H1 (cell line): ENCODE measurements at regions not wholly inside any gene's neighbourhood (a gene's known extent, or its start where the extent isn't known, plus 50 kb on each side); places are given as distances from the start of the nearest gene placed in this dataset.

Experiments used
- CTCF ChIA-PET: fragments of 300-600 bp; sonication (Branson Sonifier 250); formaldehyde crosslinking; loops from one replicate; lab custom pipeline; 2021; ENCODE audit not compliant: partially characterized antibody; lab: Charles Lee
- POLR2A ChIA-PET: fragments of 300-600 bp; sonication (Branson Sonifier 250); formaldehyde crosslinking; loops from one replicate; lab custom pipeline; 2021; ENCODE audit warnings: inconsistent platforms; ENCODE audit not compliant: partially characterized antibody; lab: Charles Lee
- DNase-seq, 2 experiments: peaks; one replicate each; pipeline versions ENCODE4 v3.0.0 to v3.0.0-alpha.2; 2010 to 2022; ENCODE audit warnings: low spot score in 2 of 2, low read depth in 1 of 2, mixed read lengths in 1 of 2
- FAIRE-seq: peaks from 2 replicates; lab custom pipeline; 2011; peaks lifted over from hg19 to GRCh38; lab: Jason Lieb, UNC
- H2AFZ ChIP-seq: 2 replicates; pipeline ENCODE4 v1.8.1; 2012; ENCODE audit warnings: low read length, inconsistent platforms
- H2AK5ac ChIP-seq: 2 replicates; pipeline ENCODE4 v1.6.1; 2013; ENCODE audit warnings: low read depth, low read length
- H2BK120ac ChIP-seq: replicated peaks from 2 replicates; pipeline ENCODE3; 2013; ENCODE audit warnings: low read depth, low read length, inconsistent platforms
- H2BK12ac ChIP-seq: 2 replicates; pipeline ENCODE4 v1.6.1; 2013; ENCODE audit warnings: low read depth, low read length
- H2BK15ac ChIP-seq: 2 replicates; pipeline ENCODE4 v1.6.1; 2013; ENCODE audit warnings: low read length
- H2BK20ac ChIP-seq: 2 replicates; pipeline ENCODE4 v1.6.1; 2013; ENCODE audit warnings: low read length
- H2BK5ac ChIP-seq: 2 replicates; pipeline ENCODE4 v1.6.1; 2013; ENCODE audit warnings: low read depth, low read length
- H3K14ac ChIP-seq: 2 replicates; pipeline ENCODE4 v1.6.1; 2013; ENCODE audit warnings: inconsistent platforms; ENCODE audit not compliant: insufficient read length
- H3K18ac ChIP-seq: 2 replicates; pipeline ENCODE4 v1.6.1; 2013; ENCODE audit warnings: low read length; ENCODE audit errors: extremely low read depth
- H3K23ac ChIP-seq: 2 replicates; pipeline ENCODE4 v1.6.1; 2013; ENCODE audit warnings: inconsistent platforms; ENCODE audit not compliant: insufficient read length
- H3K23me2 ChIP-seq: 2 replicates; pipeline ENCODE4 v1.6.1; 2013; ENCODE audit warnings: low read depth, low read length
- H3K27ac ChIP-seq: 2 replicates; pipeline ENCODE4 v1.6.1; 2011; ENCODE audit warnings: low read depth, low read length, inconsistent platforms
- H3K27me3 ChIP-seq, 4 experiments: replicated peaks in 1 of 4; 1 replicate in 1 of 4; 2 replicates in 3 of 4; pipeline versions ENCODE4 v1.6.1 to v1.8.1; 2011 to 2013; ENCODE audit warnings: low read length in 3 of 4, mild to moderate bottlenecking in 3 of 4, inconsistent platforms in 2 of 4, mixed read lengths in 2 of 4, moderate library complexity in 1 of 4; ENCODE audit not compliant: control insufficient read depth in 3 of 4, insufficient read depth in 3 of 4; ENCODE audit errors: extremely low read depth in 1 of 4
- H3K36me3 ChIP-seq, 4 experiments: 2 replicates each; pipeline versions ENCODE4 v1.6.1 to v1.8.1; 2011 to 2013; ENCODE audit warnings: mild to moderate bottlenecking in 4 of 4, low read length in 3 of 4, moderate library complexity in 2 of 4, control low read depth in 1 of 4, inconsistent platforms in 1 of 4; ENCODE audit not compliant: insufficient read depth in 4 of 4, control insufficient read depth in 2 of 4
- H3K4ac ChIP-seq: replicated peaks from 2 replicates; pipeline ENCODE3; 2013; ENCODE audit warnings: low read length, low read depth, mixed read lengths, inconsistent platforms; ENCODE audit not compliant: insufficient read length
- H3K4me1 ChIP-seq, 4 experiments: replicated peaks in 1 of 4; 1 replicate in 1 of 4; 2 replicates in 3 of 4; pipeline versions ENCODE4 v1.6.1 to v1.8.1; 2011 to 2013; ENCODE audit warnings: low read length in 3 of 4, inconsistent platforms in 2 of 4, mixed read lengths in 1 of 4; ENCODE audit not compliant: insufficient read depth in 4 of 4, control insufficient read depth in 3 of 4
- H3K4me2 ChIP-seq, 2 experiments: 2 replicates each; pipeline versions ENCODE4 v1.6.1 to v1.8.1; 2011 to 2013; ENCODE audit warnings: low read depth in 2 of 2, low read length in 2 of 2, control low read depth in 1 of 2, inconsistent platforms in 1 of 2, mild to moderate bottlenecking in 1 of 2; ENCODE audit not compliant: insufficient read depth in 1 of 2
- H3K4me3 ChIP-seq, 4 experiments: fragments of 200-600, 300-600 bp in 1 of 4; sonication (generic), shearing (Covaris generic), sonication (Bioruptor Twin) in 1 of 4; 2 replicates each; pipeline versions ENCODE4 v1.5.1 to v1.8.1; 2011 to 2016; ENCODE audit warnings: low read length in 4 of 4, low read depth in 3 of 4, control low read depth in 2 of 4, inconsistent platforms in 2 of 4, mild to moderate bottlenecking in 2 of 4, mixed read lengths in 1 of 4, moderate library complexity in 1 of 4; ENCODE audit not compliant: insufficient read depth in 2 of 4; ENCODE audit errors: extremely low read depth in 1 of 4
- H3K56ac ChIP-seq: replicated peaks from 2 replicates; pipeline ENCODE3; 2013; ENCODE audit warnings: low read depth, mild to moderate bottlenecking, mixed read lengths, low read length, inconsistent platforms; ENCODE audit not compliant: insufficient read length
- H3K79me1 ChIP-seq: 2 replicates; pipeline ENCODE4 v1.6.1; 2013; ENCODE audit warnings: low read depth, low read length, control low read depth
- H3K79me2 ChIP-seq, 2 experiments: 2 replicates each; pipeline versions ENCODE4 v1.6.1 to v1.8.1; 2012 to 2013; ENCODE audit warnings: low read length in 2 of 2, mild to moderate bottlenecking in 2 of 2, inconsistent platforms in 1 of 2; ENCODE audit not compliant: insufficient read depth in 2 of 2, control insufficient read depth in 1 of 2
- H3K9ac ChIP-seq, 4 experiments: replicated peaks in 1 of 4; 1 replicate in 1 of 4; 2 replicates in 3 of 4; pipeline versions ENCODE4 v1.6.1 to v1.8.1; 2011 to 2013; ENCODE audit warnings: low read depth in 3 of 4, low read length in 3 of 4, control low read depth in 2 of 4, mild to moderate bottlenecking in 2 of 4, moderate library complexity in 2 of 4, inconsistent platforms in 1 of 4; ENCODE audit errors: extremely low read depth in 1 of 4
- H3K9me3 ChIP-seq, 2 experiments: 2 replicates each; pipeline versions ENCODE4 v1.6.1 to v1.8.1; 2012 to 2013; ENCODE audit warnings: mild to moderate bottlenecking in 2 of 2, moderate library complexity in 2 of 2, control low read depth in 1 of 2, inconsistent platforms in 1 of 2, low read depth in 1 of 2, low read length in 1 of 2, mixed read lengths in 1 of 2; ENCODE audit not compliant: insufficient read depth in 2 of 2
- H4K20me1 ChIP-seq, 2 experiments: replicated peaks in 1 of 2; 2 replicates each; pipeline versions ENCODE3 to v1.8.1; 2011 to 2013; ENCODE audit warnings: inconsistent platforms in 2 of 2, low read length in 2 of 2, mild to moderate bottlenecking in 1 of 2; ENCODE audit not compliant: insufficient read depth in 2 of 2, control insufficient read depth in 1 of 2
- H4K5ac ChIP-seq: 2 replicates; pipeline ENCODE4 v1.6.1; 2013; ENCODE audit warnings: low read length, low read depth, mixed read lengths, inconsistent platforms; ENCODE audit not compliant: insufficient read length
- H4K8ac ChIP-seq: 2 replicates; pipeline ENCODE4 v1.8.0; 2013; ENCODE audit warnings: mild to moderate bottlenecking, moderate library complexity, low read length, inconsistent platforms; ENCODE audit not compliant: insufficient read depth; ENCODE audit errors: extremely low read depth
- H4K91ac ChIP-seq: replicated peaks from 2 replicates; pipeline ENCODE3; 2013; ENCODE audit warnings: low read length, mixed read lengths, inconsistent platforms; ENCODE audit not compliant: insufficient read length
- GABPA ChIP-seq: IDR thresholded peaks from 2 replicates; pipeline ENCODE4 v1.6.1; 2011; ENCODE audit warnings: mild to moderate bottlenecking, low read length, moderate library complexity, borderline replicate concordance; ENCODE audit not compliant: insufficient read depth
- KDM5A ChIP-seq: fragments of 200-600 bp; IDR thresholded peaks from 2 replicates; pipeline ENCODE4 v1.7.1; 2012; ENCODE audit warnings: mild to moderate bottlenecking, low read length, inconsistent platforms, mixed read lengths
- MAFK ChIP-seq: IDR thresholded peaks from 2 replicates; pipeline ENCODE4 v1.6.1; 2012; ENCODE audit warnings: low read depth, mild to moderate bottlenecking, improper control_type of control experiment, low read length
- POLR2A ChIP-seq, 2 experiments: IDR thresholded peaks; 1 replicate in 1 of 2; 2 replicates in 1 of 2; pipeline ENCODE4 v1.6.1; 2011; ENCODE audit warnings: low read depth in 2 of 2, low read length in 2 of 2, mild to moderate bottlenecking in 2 of 2; ENCODE audit errors: control extremely low read depth in 1 of 2
- POU5F1 ChIP-seq: IDR thresholded peaks from 2 replicates; pipeline ENCODE4 v1.6.1; 2011; ENCODE audit warnings: low read depth, mild to moderate bottlenecking, low read length, moderate library complexity
- SIRT6 ChIP-seq: IDR thresholded peaks from one replicate; pipeline ENCODE4 v1.7.1; 2012; ENCODE audit warnings: low read length, inconsistent platforms
- SP4 ChIP-seq: IDR thresholded peaks from 2 replicates; pipeline ENCODE4 v1.6.1; 2012; ENCODE audit warnings: low read length, inconsistent platforms
- WGBS, 2 experiments: shearing (Covaris generic) in 1 of 2; methylation state at CpG; one replicate each; pipeline versions ENCODE4 v1.1.6 to v1.1.7; 2013 to 2015; ENCODE audit warnings: low lambda C conversion rate in 2 of 2, mixed read lengths in 2 of 2, inconsistent platforms in 1 of 2, low coverage in 1 of 2, missing lambda C conversion rate in 1 of 2; ENCODE audit not compliant: insufficient replicate concordance in 2 of 2, insufficient coverage in 1 of 2, insufficient read length in 1 of 2; ENCODE audit errors: extremely low coverage in 1 of 2, missing lambda C conversion rate in 1 of 2; 5-methylcytosine and 5-hydroxymethylcytosine counted together

- DNase-seq = no peak
- H3K56ac ChIP-seq = no peak overlapping the region
- H2BK120ac ChIP-seq = no peak overlapping the region
- no peaks in the 10 kb centered on the region for H3K36me3 ChIP-seq
- FAIRE-seq = no peak
- no peak overlapping the region for H3K4me3 ChIP-seq
- no peak overlapping the region for H3K4me2 ChIP-seq
- no peak overlapping the region for H3K9ac ChIP-seq
- ChIA-PET POLR2A (no interaction called here), CTCF (no interaction called here)
- H4K5ac ChIP-seq = no peak overlapping the region
- no peak overlapping the region for H3K18ac ChIP-seq
- no peaks in the 10 kb centered on the region for H3K9me3 ChIP-seq
- no peak overlapping the region for H2AK5ac ChIP-seq
- no peak overlapping the region for H2BK15ac ChIP-seq
- H4K8ac ChIP-seq = no peak overlapping the region
- H2BK12ac ChIP-seq = no peak overlapping the region
- no peak overlapping the region for H3K4ac ChIP-seq
- WGBS, 2 experiments = 92% methylated on average over 2 of the region's 2 CpGs; no CpG with 5 or more reads in 1 of the 2 experiments
- no peaks in the 10 kb centered on the region for H3K27me3 ChIP-seq
- H2AFZ ChIP-seq = no peak overlapping the region
- no peaks in the 10 kb centered on the region for H3K4me1 ChIP-seq
- no peak overlapping the region for H3K14ac ChIP-seq
- H2BK5ac ChIP-seq = no peak overlapping the region
- no peaks in the 10 kb centered on the region for H3K23me2 ChIP-seq
- H3K23ac ChIP-seq = no peak overlapping the region
- H3K79me2 ChIP-seq = no peaks in the 10 kb centered on the region
- H4K91ac ChIP-seq = no peak overlapping the region
- H4K20me1 ChIP-seq = no peaks in the 10 kb centered on the region
- H3K79me1 ChIP-seq = no peaks in the 10 kb centered on the region
- H3K27ac ChIP-seq = no peak overlapping the region
- H2BK20ac ChIP-seq = no peak overlapping the region
- TF ChIP-seq MAFK = no peak
- TF ChIP-seq POLR2A (IDR thresholded peaks at IDR 0.05; ENCODE audit: control extremely low read depth in 1 of 2, low read depth in 2 of 2, low read length in 2 of 2) = no peak
- TF ChIP-seq GABPA = no peak
- TF ChIP-seq KDM5A = no peak
- TF ChIP-seq SP4 = no peak
- TF ChIP-seq SIRT6 = no peak
- no peak for TF ChIP-seq POU5F1
Observed at GRCh38 chr10:28954211-28954610, 276.9 kb downstream of the BAMBI start.
